ENCODE measurements at regions not wholly inside any gene's neighbourhood (a gene's known extent, or its start where the extent isn't known, plus 50 kb on each side); places are given as distances from the start of the nearest gene placed in this dataset.

GRCh38 chr5:58012801-58013315 is 447.0 kb downstream of the PLK2 start:
- no peak for TF ChIP-seq CTCF (IDR thresholded peaks at IDR 0.05; ENCODE audit: low read depth, low read length, missing input control)
- TF ChIP-seq TAF1 (conservative IDR thresholded peaks at IDR 0.05) = no peak
- TF ChIP-seq MAX (IDR thresholded peaks at IDR 0.05) = no peak
- TF ChIP-seq SP1 (IDR thresholded peaks at IDR 0.05) = no peak
- TF ChIP-seq RAD21 (IDR thresholded peaks at IDR 0.05) = no peak
- TF ChIP-seq NR2F2 (IDR thresholded peaks at IDR 0.05) = no peak
- TF ChIP-seq YY1 (IDR thresholded peaks at IDR 0.05) = no peak

Data from liver (tissue), 3 donors.